Activated CD8-positive, alpha-beta T cell treated with anti-CD3 and anti-CD28 coated beads for 36 hours (primary cell): ENCODE measurements at regions not wholly inside any gene's neighbourhood (a gene's known extent, or its start where the extent isn't known, plus 50 kb on each side); places are given as distances from the start of the nearest gene placed in this dataset.
"Not testable (repeated sequence)": the region's sequence is repeated elsewhere in the genome, so short reads cannot be mapped to it uniquely, and the experiment has no call there.

Experiments
- ATAC-seq: fragments of 200-7000 bp; cut with Tn5 transposase; one replicate; pipeline ENCODE4 v1.10.0; 2021; ENCODE audit warnings: mild to moderate bottlenecking, moderate library complexity
- CTCF ChIA-PET: fragments of 350-600 bp; sonication (Branson Sonifier 250); formaldehyde crosslinking; loops from one replicate; lab custom pipeline; 2021; ENCODE audit warnings: antibody characterized with exemption; lab: Charles Lee
- POLR2A ChIA-PET: fragments of 350-600 bp; sonication (Branson Sonifier 250); formaldehyde crosslinking; loops from one replicate; lab custom pipeline; 2021; ENCODE audit warnings: antibody characterized with exemption; lab: Charles Lee
- DNase-seq: peaks from one replicate; pipeline ENCODE4 v3.0.0-alpha.2; 2020
- H3K27ac Mint-ChIP-seq: one replicate; pipeline ENCODE4 v1.8.0; 2021; ENCODE audit warnings: mild to moderate bottlenecking, mixed read lengths
- H3K27me3 Mint-ChIP-seq: one replicate; pipeline ENCODE4 v1.8.0; 2021; ENCODE audit warnings: mixed read lengths
- H3K36me3 Mint-ChIP-seq: one replicate; pipeline ENCODE4 v1.8.0; 2021; ENCODE audit warnings: low read depth, mixed read lengths
- H3K4me1 Mint-ChIP-seq: one replicate; pipeline ENCODE4 v1.8.0; 2021; ENCODE audit warnings: low read depth, mixed read lengths
- H3K4me3 Mint-ChIP-seq: one replicate; pipeline ENCODE4 v1.8.0; 2021; ENCODE audit warnings: mild to moderate bottlenecking, moderate library complexity, mixed read lengths
- H3K9me3 Mint-ChIP-seq: one replicate; pipeline ENCODE4 v1.8.0; 2021; ENCODE audit warnings: mixed read lengths
- intact Hi-C: fragments of 100-400 bp; cut with micrococcal nuclease; formaldehyde crosslinking; loops from one replicate; pipeline ENCODE4 v1.10.0; 2022
- TF ChIP-seq, protein P1 (sequence below): fragments of 200-600 bp; IDR thresholded peaks from one replicate; pipeline ENCODE4 v1.8.0; 2022; ENCODE audit warnings: antibody characterized with exemption, mild to moderate bottlenecking

DNA sequence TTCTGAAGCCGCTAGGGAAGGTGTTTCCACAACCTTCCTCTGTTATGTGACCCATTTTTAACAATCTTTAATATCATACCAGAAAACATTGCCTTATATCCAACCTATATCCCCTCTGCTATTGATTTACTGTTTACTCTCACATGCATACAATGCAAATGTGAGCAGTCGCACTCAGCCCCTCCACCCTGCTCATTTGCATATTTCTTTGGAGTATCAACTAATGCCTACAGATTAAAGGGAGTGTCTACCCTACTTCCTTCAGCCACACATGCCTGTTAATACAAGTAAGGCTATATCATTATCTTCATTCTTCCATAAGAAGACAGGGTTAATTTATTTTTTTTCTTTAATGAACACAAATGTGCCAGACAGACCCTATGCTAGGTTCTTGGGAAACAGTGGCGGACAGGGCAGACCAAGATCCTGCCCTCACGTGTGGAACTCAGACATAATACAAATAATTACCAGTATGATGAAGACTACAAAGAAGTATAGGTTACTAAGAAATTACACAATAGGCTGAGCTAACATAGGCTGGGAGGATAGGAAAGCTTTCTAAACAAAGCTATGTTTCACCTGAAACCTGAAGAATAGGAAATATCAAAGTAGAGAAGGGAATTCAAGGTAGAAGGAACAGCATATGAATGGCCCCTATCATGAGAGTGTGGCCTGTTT is 107.3 kb upstream of the MDM1 start:
- H3K4me1 Mint-ChIP-seq: peaks cover 23% of the 10 kb centered on the region
- no peaks in the 10 kb centered on the region for H3K27me3 Mint-ChIP-seq
- TF ChIP-seq, protein P1, sequence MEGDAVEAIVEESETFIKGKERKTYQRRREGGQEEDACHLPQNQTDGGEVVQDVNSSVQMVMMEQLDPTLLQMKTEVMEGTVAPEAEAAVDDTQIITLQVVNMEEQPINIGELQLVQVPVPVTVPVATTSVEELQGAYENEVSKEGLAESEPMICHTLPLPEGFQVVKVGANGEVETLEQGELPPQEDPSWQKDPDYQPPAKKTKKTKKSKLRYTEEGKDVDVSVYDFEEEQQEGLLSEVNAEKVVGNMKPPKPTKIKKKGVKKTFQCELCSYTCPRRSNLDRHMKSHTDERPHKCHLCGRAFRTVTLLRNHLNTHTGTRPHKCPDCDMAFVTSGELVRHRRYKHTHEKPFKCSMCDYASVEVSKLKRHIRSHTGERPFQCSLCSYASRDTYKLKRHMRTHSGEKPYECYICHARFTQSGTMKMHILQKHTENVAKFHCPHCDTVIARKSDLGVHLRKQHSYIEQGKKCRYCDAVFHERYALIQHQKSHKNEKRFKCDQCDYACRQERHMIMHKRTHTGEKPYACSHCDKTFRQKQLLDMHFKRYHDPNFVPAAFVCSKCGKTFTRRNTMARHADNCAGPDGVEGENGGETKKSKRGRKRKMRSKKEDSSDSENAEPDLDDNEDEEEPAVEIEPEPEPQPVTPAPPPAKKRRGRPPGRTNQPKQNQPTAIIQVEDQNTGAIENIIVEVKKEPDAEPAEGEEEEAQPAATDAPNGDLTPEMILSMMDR: no peak
- peaks cover 15% of the 10 kb centered on the region for H3K36me3 Mint-ChIP-seq
- no peak for ATAC-seq
- no peak overlapping the region for H3K4me3 Mint-ChIP-seq
- intact Hi-C loops: no loop called here
- no peak for DNase-seq
- POLR2A ChIA-PET: interaction anchor here (0.5 kb wide), 1 partner anchor 108 kb away, joined by 3 read pairs; no protein-coding TSS in a partner anchor
- H3K27ac Mint-ChIP-seq: no peak overlapping the region
- peaks cover 17% of the 10 kb centered on the region for H3K9me3 Mint-ChIP-seq
- CTCF ChIA-PET: interaction anchor here (0.8 kb wide), 1 partner anchor 9 kb away, joined by 3 read pairs; no protein-coding TSS in a partner anchor

GRCh38 chr12:68440068-68440581 is 108.0 kb upstream of the MDM1 start:
- intact Hi-C loops: no loop called here
- ChIA-PET CTCF (interaction anchor here (0.8 kb wide), 1 partner anchor 9 kb away, joined by 3 read pairs; no protein-coding TSS in a partner anchor), POLR2A (interaction anchor here (0.5 kb wide), 1 partner anchor 109 kb away, joined by 3 read pairs; no protein-coding TSS in a partner anchor)
- ATAC-seq (no peak), DNase-seq (no peak)
- H3K27me3 Mint-ChIP-seq: no peaks in the 10 kb centered on the region
- TF ChIP-seq, protein P1: no peak
- no peak overlapping the region for H3K4me3 Mint-ChIP-seq
- peaks cover 26% of the 10 kb centered on the region for H3K4me1 Mint-ChIP-seq
- peaks cover 11% of the 10 kb centered on the region for H3K9me3 Mint-ChIP-seq
- peaks cover 11% of the 10 kb centered on the region for H3K36me3 Mint-ChIP-seq
- H3K27ac Mint-ChIP-seq: no peak overlapping the region

DNA sequence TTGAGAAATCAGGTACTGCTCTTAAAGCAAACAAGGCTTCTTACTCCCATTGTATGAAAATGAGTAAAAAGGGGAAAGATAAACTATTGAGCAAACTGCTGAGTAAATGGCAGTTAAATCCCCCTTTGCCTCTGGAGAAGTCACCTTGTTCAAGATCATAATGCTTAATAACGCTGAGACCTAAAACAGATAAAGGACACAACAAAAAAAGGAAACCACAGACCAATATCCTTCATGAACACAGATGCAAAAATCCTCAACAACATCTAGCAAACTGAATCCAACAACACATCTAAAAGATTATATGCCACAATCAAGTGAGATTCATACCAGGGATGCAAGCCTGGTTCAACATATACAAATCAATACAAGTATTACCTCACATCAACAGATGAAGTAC is 109.0 kb upstream of the MDM1 start:
- no peak for DNase-seq
- TF ChIP-seq, protein P1: no peak
- POLR2A ChIA-PET: no interaction called here
- H3K9me3 Mint-ChIP-seq: peaks cover 8% of the 10 kb centered on the region
- H3K4me3 Mint-ChIP-seq: no peak overlapping the region
- no peak overlapping the region for H3K27ac Mint-ChIP-seq
- peaks cover 31% of the 10 kb centered on the region for H3K4me1 Mint-ChIP-seq
- CTCF ChIA-PET: no interaction called here
- intact Hi-C loops: no loop called here
- ATAC-seq: no peak
- no peaks in the 10 kb centered on the region for H3K27me3 Mint-ChIP-seq
- H3K36me3 Mint-ChIP-seq: peaks cover 7% of the 10 kb centered on the region

GRCh38 chr12:68442353-68442972 is 110.3 kb upstream of the MDM1 start:
- Mint-ChIP-seq H3K27ac (peak overlapping the region; percentile 2), H3K4me1 (peaks cover 41% of the 10 kb centered on the region)
- H3K9me3 Mint-ChIP-seq, DNase-seq, POLR2A ChIA-PET, CTCF ChIA-PET, H3K27me3 Mint-ChIP-seq, H3K36me3 Mint-ChIP-seq, H3K4me3 Mint-ChIP-seq, ATAC-seq, intact Hi-C loops: not testable (repeated sequence)

DNA sequence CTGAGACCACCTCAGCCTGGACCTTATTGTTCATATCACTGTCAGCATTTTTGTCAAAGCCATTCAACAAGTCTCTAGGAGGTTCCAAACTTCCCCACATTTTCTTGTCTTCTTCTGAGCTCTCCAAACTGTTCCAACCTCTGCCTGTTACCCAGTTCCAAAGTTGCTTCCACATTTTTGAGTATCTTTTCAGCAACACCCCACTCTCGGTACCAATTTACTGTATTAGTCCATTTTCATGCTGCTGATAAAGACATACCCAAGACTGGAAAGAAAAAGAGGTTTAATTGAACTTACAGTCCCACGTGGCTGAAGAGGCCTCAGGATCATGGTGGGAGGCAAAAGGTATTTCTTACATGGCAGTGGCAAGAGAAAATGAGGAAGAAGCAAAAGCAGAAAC is 111.5 kb upstream of the MDM1 start:
- CTCF ChIA-PET: interaction anchor here (1.4 to 1.7 kb wide), 2 partner anchors 9 to 28 kb away, joined by 4 read pairs; no protein-coding TSS in a partner anchor
- H3K36me3 Mint-ChIP-seq, ATAC-seq, H3K4me3 Mint-ChIP-seq, intact Hi-C loops, DNase-seq, POLR2A ChIA-PET, H3K27me3 Mint-ChIP-seq, H3K9me3 Mint-ChIP-seq, H3K27ac Mint-ChIP-seq: not testable (repeated sequence)
- H3K4me1 Mint-ChIP-seq: peaks cover 49% of the 10 kb centered on the region

GRCh38 chr12:68445824-68446223 is 113.7 kb upstream of the MDM1 start:
- peaks cover 58% of the 10 kb centered on the region for H3K4me1 Mint-ChIP-seq
- H3K4me3 Mint-ChIP-seq: no peak overlapping the region
- ChIA-PET POLR2A (no interaction called here), CTCF (no interaction called here)
- no peaks in the 10 kb centered on the region for H3K27me3 Mint-ChIP-seq
- intact Hi-C loops: no loop called here
- peaks cover 7% of the 10 kb centered on the region for H3K36me3 Mint-ChIP-seq
- no peak for ATAC-seq
- no peak for DNase-seq
- no peak overlapping the region for H3K27ac Mint-ChIP-seq
- TF ChIP-seq, protein P1: no peak
- peaks cover 8% of the 10 kb centered on the region for H3K9me3 Mint-ChIP-seq
